Activated CD4-positive, alpha-beta memory T cell treated with anti-CD3 and anti-CD28 coated beads for 36 hours (primary cell): ENCODE measurements at regions not wholly inside any gene's neighbourhood (a gene's known extent, or its start where the extent isn't known, plus 50 kb on each side); places are given as distances from the start of the nearest gene placed in this dataset.

Source experiments
- CTCF ChIA-PET: fragments of 350-600 bp; sonication (Branson Sonifier 250); formaldehyde crosslinking; loops from one replicate; lab custom pipeline; 2021; ENCODE audit warnings: antibody characterized with exemption, inconsistent platforms; lab: Charles Lee
- POLR2A ChIA-PET: fragments of 350-600 bp; sonication (Branson Sonifier 250); formaldehyde crosslinking; loops from one replicate; lab custom pipeline; 2021; ENCODE audit warnings: antibody characterized with exemption; lab: Charles Lee
- DNase-seq: peaks from one replicate; pipeline ENCODE4 v3.0.0-alpha.2; 2020
- H3K27ac Mint-ChIP-seq: one replicate; pipeline ENCODE4 v1.8.0; 2021; ENCODE audit warnings: mixed read lengths
- H3K27me3 Mint-ChIP-seq: one replicate; pipeline ENCODE4 v1.8.0; 2021; ENCODE audit warnings: mixed read lengths
- H3K36me3 Mint-ChIP-seq: one replicate; pipeline ENCODE4 v1.8.0; 2021; ENCODE audit warnings: mixed read lengths
- H3K4me1 Mint-ChIP-seq: one replicate; pipeline ENCODE4 v1.8.0; 2021; ENCODE audit warnings: low read depth, mixed read lengths
- H3K4me3 Mint-ChIP-seq: one replicate; pipeline ENCODE4 v1.8.0; 2021; ENCODE audit warnings: mild to moderate bottlenecking, mixed read lengths
- H3K9me3 Mint-ChIP-seq: one replicate; pipeline ENCODE4 v1.8.0; 2021; ENCODE audit warnings: mixed read lengths
- intact Hi-C: fragments of 100-400 bp; cut with micrococcal nuclease; formaldehyde crosslinking; loops from one replicate; pipeline ENCODE4 v1.15.1; 2023

DNA sequence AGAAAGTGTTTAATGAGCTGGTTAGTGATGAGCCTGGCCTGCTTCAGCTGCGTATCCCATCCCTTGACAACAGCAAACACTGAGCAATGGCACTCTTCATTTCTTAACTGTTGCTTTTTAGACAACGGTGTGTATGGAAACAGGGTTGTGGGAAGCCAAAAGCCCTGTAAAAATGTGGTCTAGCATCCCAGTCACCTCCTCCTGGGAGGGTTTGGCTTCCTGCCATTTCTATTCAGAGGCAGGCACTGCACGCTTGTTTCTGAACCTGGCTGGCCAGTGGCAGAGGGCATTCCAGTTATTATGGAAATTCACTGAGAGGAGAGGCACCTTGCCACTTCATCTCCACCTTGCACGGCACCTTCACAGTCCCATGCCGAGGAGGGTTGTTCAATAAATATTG is 123.0 kb upstream of the ADARB2 start:
- intact Hi-C loops: no loop called here
- no peak overlapping the region for H3K4me3 Mint-ChIP-seq
- H3K9me3 Mint-ChIP-seq: peaks cover 16% of the 10 kb centered on the region
- no peaks in the 10 kb centered on the region for H3K27me3 Mint-ChIP-seq
- no peak overlapping the region for H3K27ac Mint-ChIP-seq
- POLR2A ChIA-PET: no interaction called here
- H3K36me3 Mint-ChIP-seq: no peaks in the 10 kb centered on the region
- H3K4me1 Mint-ChIP-seq: no peaks in the 10 kb centered on the region
- DNase-seq: no peak
- CTCF ChIA-PET: no interaction called here

DNA sequence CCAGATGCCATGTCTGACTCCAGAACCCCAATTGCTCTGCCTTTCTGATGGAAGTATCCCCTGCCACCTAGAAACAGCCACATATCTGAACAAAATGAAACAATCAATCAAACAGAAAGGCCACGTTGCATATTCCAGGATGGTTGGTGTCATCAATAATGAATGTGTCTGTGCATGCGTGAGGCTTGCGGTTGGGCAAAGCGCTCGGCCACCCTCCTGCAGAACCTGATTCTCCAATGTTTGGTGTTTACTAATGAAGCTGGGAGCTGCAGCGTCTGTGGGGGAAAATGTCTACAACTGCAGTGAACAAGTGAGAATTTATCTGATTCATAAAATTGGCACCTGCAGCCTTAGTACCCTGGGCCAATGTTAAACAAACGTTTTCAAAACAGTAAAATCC is 121.2 kb upstream of the ADARB2 start:
- Mint-ChIP-seq H3K9me3 (peaks cover 3% of the 10 kb centered on the region), H3K27ac (no peak overlapping the region), H3K4me1 (no peaks in the 10 kb centered on the region), H3K36me3 (no peaks in the 10 kb centered on the region), H3K27me3 (no peaks in the 10 kb centered on the region), H3K4me3 (no peak overlapping the region)
- ChIA-PET CTCF (no interaction called here), POLR2A (no interaction called here)
- DNase-seq: no peak
- intact Hi-C loops: no loop called here

GRCh38 chr10:1858048-1858447 is 120.7 kb upstream of the ADARB2 start:
- Mint-ChIP-seq H3K4me3 (no peak overlapping the region), H3K36me3 (no peaks in the 10 kb centered on the region), H3K27me3 (no peaks in the 10 kb centered on the region), H3K9me3 (no peaks in the 10 kb centered on the region), H3K4me1 (no peaks in the 10 kb centered on the region), H3K27ac (no peak overlapping the region)
- intact Hi-C loops: no loop called here
- DNase-seq: no peak
- ChIA-PET POLR2A (no interaction called here), CTCF (no interaction called here)

DNA sequence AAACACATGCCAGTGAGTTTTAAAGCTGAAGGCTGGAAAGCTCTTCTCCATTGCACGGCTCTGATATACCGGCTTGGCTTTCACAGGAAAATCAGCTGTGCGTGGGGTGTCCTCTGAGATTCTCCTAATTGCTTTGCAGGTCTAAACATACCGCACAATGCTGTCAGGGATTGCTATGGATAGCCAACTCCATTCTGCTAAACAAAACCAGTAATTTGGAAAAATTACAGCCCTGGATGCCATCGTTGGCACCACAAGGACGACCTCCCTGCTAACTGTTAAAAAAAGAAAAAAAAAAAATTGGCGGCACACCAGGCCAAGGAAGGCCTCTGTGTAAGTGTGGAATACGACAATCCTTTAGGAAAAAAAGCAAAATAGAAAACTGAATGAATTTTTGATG is 118.6 kb upstream of the ADARB2 start:
- Mint-ChIP-seq H3K27me3 (no peaks in the 10 kb centered on the region), H3K4me3 (no peak overlapping the region), H3K4me1 (no peaks in the 10 kb centered on the region), H3K9me3 (no peaks in the 10 kb centered on the region), H3K27ac (no peak overlapping the region), H3K36me3 (no peaks in the 10 kb centered on the region)
- DNase-seq: no peak
- intact Hi-C loops: no loop called here
- ChIA-PET CTCF (no interaction called here), POLR2A (no interaction called here)

GRCh38 chr10:1854271-1854670 is 116.9 kb upstream of the ADARB2 start:
- ChIA-PET CTCF (no interaction called here), POLR2A (no interaction called here)
- no peaks in the 10 kb centered on the region for H3K27me3 Mint-ChIP-seq
- no peaks in the 10 kb centered on the region for H3K9me3 Mint-ChIP-seq
- H3K4me1 Mint-ChIP-seq: no peaks in the 10 kb centered on the region
- no peak overlapping the region for H3K27ac Mint-ChIP-seq
- no peak overlapping the region for H3K4me3 Mint-ChIP-seq
- H3K36me3 Mint-ChIP-seq: no peaks in the 10 kb centered on the region
- intact Hi-C loops: no loop called here
- DNase-seq: no peak

- H3K4me3 Mint-ChIP-seq: no peak overlapping the region
- POLR2A ChIA-PET: no interaction called here
- intact Hi-C loops: no loop called here
- H3K27me3 Mint-ChIP-seq: no peaks in the 10 kb centered on the region
- H3K9me3 Mint-ChIP-seq: no peaks in the 10 kb centered on the region
- CTCF ChIA-PET: no interaction called here
- no peaks in the 10 kb centered on the region for H3K4me1 Mint-ChIP-seq
- no peak for DNase-seq
- no peaks in the 10 kb centered on the region for H3K36me3 Mint-ChIP-seq
- H3K27ac Mint-ChIP-seq: no peak overlapping the region
Observed at GRCh38 chr10:1853801-1854200, 116.5 kb upstream of the ADARB2 start.

- no peaks in the 10 kb centered on the region for H3K36me3 Mint-ChIP-seq
- H3K27ac Mint-ChIP-seq: no peak overlapping the region
- no peak overlapping the region for H3K4me3 Mint-ChIP-seq
- intact Hi-C loops: no loop called here
- H3K9me3 Mint-ChIP-seq: no peaks in the 10 kb centered on the region
- no peak for DNase-seq
- H3K4me1 Mint-ChIP-seq: no peaks in the 10 kb centered on the region
- H3K27me3 Mint-ChIP-seq: no peaks in the 10 kb centered on the region
- ChIA-PET POLR2A (no interaction called here), CTCF (no interaction called here)
Observed at GRCh38 chr10:1852841-1853240, 115.5 kb upstream of the ADARB2 start.

- intact Hi-C loops: no loop called here
- CTCF ChIA-PET: no interaction called here
- Mint-ChIP-seq H3K36me3 (no peaks in the 10 kb centered on the region), H3K4me1 (no peaks in the 10 kb centered on the region), H3K27ac (no peak overlapping the region), H3K4me3 (no peak overlapping the region), H3K9me3 (no peaks in the 10 kb centered on the region), H3K27me3 (no peaks in the 10 kb centered on the region)
- POLR2A ChIA-PET: no interaction called here
- no peak for DNase-seq
Observed at GRCh38 chr10:1851762-1852161, 114.4 kb upstream of the ADARB2 start.

DNA sequence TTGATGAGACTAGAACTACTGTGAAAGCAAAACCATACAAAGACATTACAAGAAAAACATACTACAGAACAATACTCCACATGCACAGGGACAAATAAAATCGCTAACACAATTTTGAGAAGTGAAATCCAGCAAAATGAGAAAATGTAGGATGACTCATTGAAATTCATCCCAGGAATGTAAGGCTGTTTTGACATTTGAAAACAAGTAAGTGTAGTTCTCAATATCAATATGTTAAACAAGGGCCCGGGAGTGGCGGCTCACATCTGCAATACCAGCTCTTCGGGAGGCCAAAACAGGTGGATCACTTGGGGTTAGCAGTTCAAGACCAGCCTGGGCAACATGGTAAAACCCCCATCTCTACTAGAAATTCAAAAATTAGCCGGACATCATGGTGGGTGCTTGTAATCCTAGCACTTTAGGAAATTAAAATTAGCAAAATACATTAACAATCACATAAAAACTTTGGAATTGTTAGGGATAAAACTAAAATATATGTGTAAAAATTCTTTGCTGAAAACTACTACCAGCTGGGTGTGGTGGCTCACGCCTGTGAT is 113.7 kb upstream of the ADARB2 start:
- H3K36me3 Mint-ChIP-seq: no peaks in the 10 kb centered on the region
- POLR2A ChIA-PET: no interaction called here
- intact Hi-C loops: no loop called here

GRCh38 chr10:1847361-1847760 is 110.0 kb upstream of the ADARB2 start:
- no peak overlapping the region for H3K4me3 Mint-ChIP-seq
- intact Hi-C loops: no loop called here
- H3K9me3 Mint-ChIP-seq: no peaks in the 10 kb centered on the region
- ChIA-PET CTCF (no interaction called here), POLR2A (no interaction called here)
- H3K4me1 Mint-ChIP-seq: no peaks in the 10 kb centered on the region
- no peaks in the 10 kb centered on the region for H3K27me3 Mint-ChIP-seq
- no peaks in the 10 kb centered on the region for H3K36me3 Mint-ChIP-seq
- DNase-seq: no peak
- H3K27ac Mint-ChIP-seq: no peak overlapping the region

More for the DNA sequence above, 113.7 kb upstream of the ADARB2 start:
- H3K9me3 Mint-ChIP-seq: no peaks in the 10 kb centered on the region
- no peak overlapping the region for H3K4me3 Mint-ChIP-seq
- DNase-seq: no peak
- no peaks in the 10 kb centered on the region for H3K4me1 Mint-ChIP-seq
- CTCF ChIA-PET: no interaction called here
- H3K27me3 Mint-ChIP-seq: no peaks in the 10 kb centered on the region
- no peak overlapping the region for H3K27ac Mint-ChIP-seq

DNA sequence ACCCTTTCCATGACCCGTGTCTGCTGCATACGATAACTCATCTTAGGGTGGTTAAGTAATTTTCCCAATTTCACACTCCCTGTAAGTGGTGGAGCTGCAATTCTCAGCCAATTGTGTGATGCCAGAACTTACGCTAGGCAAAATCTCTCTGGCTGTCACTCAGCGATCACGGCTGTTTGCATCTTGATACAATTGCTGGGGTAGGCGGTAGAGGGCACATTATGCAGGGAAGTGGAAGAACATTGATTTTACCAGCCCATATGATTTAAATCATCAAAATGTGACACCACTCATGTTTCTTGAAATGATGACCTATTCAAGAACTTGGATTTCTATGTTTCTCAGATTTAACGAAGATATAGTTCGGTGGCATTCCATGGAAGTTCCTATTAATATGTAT is 108.7 kb upstream of the ADARB2 start:
- no peak overlapping the region for H3K27ac Mint-ChIP-seq

GRCh38 chr10:1841759-1842158 is 104.4 kb upstream of the ADARB2 start:
- H3K27me3 Mint-ChIP-seq: peaks cover 2% of the 10 kb centered on the region
- POLR2A ChIA-PET: no interaction called here
- CTCF ChIA-PET: no interaction called here

More for the DNA sequence above, 108.7 kb upstream of the ADARB2 start:
- DNase-seq: no peak
- ChIA-PET CTCF (no interaction called here), POLR2A (no interaction called here)
- intact Hi-C loops: no loop called here
- Mint-ChIP-seq H3K27me3 (no peaks in the 10 kb centered on the region), H3K4me3 (no peak overlapping the region), H3K4me1 (no peaks in the 10 kb centered on the region), H3K9me3 (peaks cover 4% of the 10 kb centered on the region), H3K36me3 (no peaks in the 10 kb centered on the region)

DNA sequence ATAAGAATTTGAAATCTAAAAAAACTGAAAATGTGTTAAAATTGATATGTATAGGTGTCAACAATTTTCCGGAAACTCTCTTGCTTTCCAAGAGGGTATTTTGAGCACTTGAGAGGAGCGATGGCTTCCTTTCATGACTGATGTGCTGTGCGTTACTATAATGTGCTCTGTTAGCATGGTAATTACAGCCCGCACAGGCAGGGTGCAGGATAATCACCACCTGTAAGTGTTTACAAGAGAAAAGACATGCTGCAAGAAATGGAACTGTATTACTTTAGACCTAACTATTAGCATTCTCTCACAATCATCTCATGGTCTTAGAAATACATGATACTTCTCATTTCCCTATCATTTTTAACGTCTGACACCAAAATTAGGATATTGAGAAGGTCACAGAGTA is 92.4 kb upstream of the ADARB2 start:
- no peak for DNase-seq
- Mint-ChIP-seq H3K4me1 (no peaks in the 10 kb centered on the region), H3K27me3 (peaks cover 9% of the 10 kb centered on the region), H3K27ac (no peak overlapping the region), H3K4me3 (no peak overlapping the region), H3K36me3 (no peaks in the 10 kb centered on the region), H3K9me3 (no peaks in the 10 kb centered on the region)
- POLR2A ChIA-PET: no interaction called here
- CTCF ChIA-PET: no interaction called here
- intact Hi-C loops: no loop called here

More at GRCh38 chr10:1841759-1842158, 104.4 kb upstream of the ADARB2 start:
- DNase-seq: no peak
- H3K4me3 Mint-ChIP-seq: no peak overlapping the region
- H3K27ac Mint-ChIP-seq: no peak overlapping the region
- no peaks in the 10 kb centered on the region for H3K36me3 Mint-ChIP-seq
- intact Hi-C loops: no loop called here
- no peaks in the 10 kb centered on the region for H3K4me1 Mint-ChIP-seq
- peaks cover 4% of the 10 kb centered on the region for H3K9me3 Mint-ChIP-seq
